ENCODE measurements at regions not wholly inside any gene's neighbourhood (a gene's known extent, or its start where the extent isn't known, plus 50 kb on each side); places are given as distances from the start of the nearest gene placed in this dataset.

- TF ChIP-seq NKRF (conservative IDR thresholded peaks at IDR 0.05), result no peak
- no peak for TF ChIP-seq ZNF217 (IDR thresholded peaks at IDR 0.05)
- TF ChIP-seq KAT2A (conservative IDR thresholded peaks at IDR 0.05; ENCODE audit: control insufficient read depth, low read depth, low read length), result no peak
- no peak for TF ChIP-seq ZNF384 (IDR thresholded peaks at IDR 0.05; ENCODE audit: borderline replicate concordance, low read depth, low read length)
- no peak for TF ChIP-seq STAT3 (IDR thresholded peaks at IDR 0.05; ENCODE audit: low read depth, low read length)
- no peak for TF ChIP-seq RFX5 (IDR thresholded peaks at IDR 0.05; ENCODE audit: low read depth, low read length)
- no peak for TF ChIP-seq YY1 (IDR thresholded peaks at IDR 0.05; ENCODE audit: low read depth, low read length)
- TF ChIP-seq HCFC1 (IDR thresholded peaks at IDR 0.05; ENCODE audit: low read length), result no peak
- no peak for TF ChIP-seq ATF7 (IDR thresholded peaks at IDR 0.05; ENCODE audit: low read depth)
- TF ChIP-seq NFYA (IDR thresholded peaks at IDR 0.05; ENCODE audit: borderline replicate concordance, low read depth, low read length), result no peak
Measured at GRCh38 chr12:13843841-13844240, 137.6 kb downstream of the GRIN2B start (continued).

- no peak for ATAC-seq
- no peaks in the 10 kb centered on the region for H3K9me3 ChIP-seq (replicated peaks; ENCODE audit: control insufficient read depth, insufficient read depth, low read length)
- FAIRE-seq, result no peak
- H3K9ac ChIP-seq (ENCODE audit: control insufficient read depth, insufficient read depth, low read length), result no peak overlapping the region
- no peaks in the 10 kb centered on the region for H3K79me2 ChIP-seq (ENCODE audit: control insufficient read depth, insufficient read depth, low read length)
- in situ Hi-C loops (cut with MboI), result no loop called here
- no peak for DNase-seq (ENCODE audit: low read depth, low spot score)
- no peaks in the 10 kb centered on the region for H3K4me1 ChIP-seq (ENCODE audit: control insufficient read depth, insufficient read depth, low read length)
- no peak overlapping the region for H3K27ac ChIP-seq (ENCODE audit: control insufficient read depth, insufficient read depth)
- RAD21 ChIA-PET (ENCODE audit: unreplicated experiment), result no interaction called here
- BruUV-seq (replicated peaks), result no TSS peak
- no peaks in the 10 kb centered on the region for H3K27me3 ChIP-seq (replicated peaks in 1 of 2; ENCODE audit: control insufficient read depth in 2 of 2, insufficient read depth in 2 of 2, low read length in 1 of 2)
- CTCF ChIA-PET, result no interaction called here
- intact Hi-C loops (cut with micrococcal nuclease; ENCODE audit: unreplicated experiment), result no loop called here
- H3K4me2 ChIP-seq (ENCODE audit: control insufficient read depth, insufficient read depth), result no peak overlapping the region
- H3K36me3 ChIP-seq (ENCODE audit: control insufficient read depth in 2 of 2, insufficient read depth in 2 of 2, low read length in 1 of 2), result no peaks in the 10 kb centered on the region
- H3K4me3 ChIP-seq, result no peak overlapping the region
- POLR2A ChIA-PET, result no interaction called here
- 63% methylated on average over 7 of the region's 7 CpGs for WGBS (ENCODE audit: insufficient coverage, insufficient replicate concordance, low lambda C conversion rate, missing lambda C conversion rate)
- SMC1A ChIA-PET (ENCODE audit: uncharacterized antibody, unreplicated experiment), result no interaction called here
- no peaks in the 10 kb centered on the region for H4K20me1 ChIP-seq (ENCODE audit: control insufficient read depth, insufficient read depth)
- no peak overlapping the region for H2AFZ ChIP-seq (ENCODE audit: control insufficient read depth, low read depth, low read length)
- no peak for TF ChIP-seq SIN3A (IDR thresholded peaks at IDR 0.05; ENCODE audit: low read depth, low read length)
- no peak for TF ChIP-seq ZNF24 (IDR thresholded peaks at IDR 0.05)
- TF ChIP-seq ELK1 (IDR thresholded peaks at IDR 0.05; ENCODE audit: low read depth, low read length), result no peak
- no peak for TF ChIP-seq BCL11A (IDR thresholded peaks at IDR 0.05; ENCODE audit: low read depth, low read length)
- TF ChIP-seq LARP7 (IDR thresholded peaks at IDR 0.05), result no peak
- no peak for TF ChIP-seq ASH2L (IDR thresholded peaks at IDR 0.05; ENCODE audit: borderline replicate concordance, low read depth)
- no peak for TF ChIP-seq SMC3 (IDR thresholded peaks at IDR 0.05; ENCODE audit: borderline replicate concordance, low read length)
- no peak for TF ChIP-seq BCL3 (IDR thresholded peaks at IDR 0.05; ENCODE audit: borderline replicate concordance, insufficient read depth, low read depth, low read length, poor library complexity, severe bottlenecking)
- TF ChIP-seq NKRF (conservative IDR thresholded peaks at IDR 0.05), result no peak
- TF ChIP-seq RAD51 (IDR thresholded peaks at IDR 0.05), result no peak
- TF ChIP-seq ZNF207 (IDR thresholded peaks at IDR 0.05; ENCODE audit: borderline replicate concordance), result no peak
Measured at GRCh38 chr12:13841358-13841757, 140.0 kb downstream of the GRIN2B start.

Measured in GM12878 (cell line).